ENCODE measurements at regions not wholly inside any gene's neighbourhood (a gene's known extent, or its start where the extent isn't known, plus 50 kb on each side); places are given as distances from the start of the nearest gene placed in this dataset.
A peak's percentile ranks its signal among the peaks of the same experiment; 100 is the strongest.

DNA sequence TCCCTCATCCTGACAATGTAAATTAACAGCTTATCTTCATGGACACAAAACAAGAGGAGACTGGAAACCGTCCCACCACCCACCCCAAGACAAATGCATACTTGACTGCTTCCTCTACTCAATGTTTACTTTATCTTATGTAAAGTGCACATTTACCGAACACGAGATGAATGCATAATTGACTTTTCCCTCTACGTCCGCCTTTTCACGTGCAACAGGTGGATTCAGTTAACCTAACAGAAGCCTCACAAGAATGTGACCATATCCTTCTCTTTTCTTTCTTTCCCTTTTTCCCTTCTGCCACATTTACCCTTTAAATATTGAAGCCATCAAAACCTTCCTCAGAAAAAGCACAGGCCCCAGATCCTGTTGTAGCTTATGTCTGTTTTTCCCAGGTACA is 468.0 kb downstream of the UQCRFS1 start:
- no peak overlapping the region for H3K4me3 Mint-ChIP-seq
- H3K4me1 Mint-ChIP-seq, result peaks cover 11% of the 10 kb centered on the region
- DNase-seq (ENCODE audit: low read depth, low spot score), result no peak
- H3K27me3 Mint-ChIP-seq (ENCODE audit: low read depth), result no peaks in the 10 kb centered on the region
- H3K36me3 Mint-ChIP-seq (ENCODE audit: low read depth), result no peaks in the 10 kb centered on the region
- no peaks in the 10 kb centered on the region for H3K9me3 Mint-ChIP-seq
- TF ChIP-seq, protein P1, sequence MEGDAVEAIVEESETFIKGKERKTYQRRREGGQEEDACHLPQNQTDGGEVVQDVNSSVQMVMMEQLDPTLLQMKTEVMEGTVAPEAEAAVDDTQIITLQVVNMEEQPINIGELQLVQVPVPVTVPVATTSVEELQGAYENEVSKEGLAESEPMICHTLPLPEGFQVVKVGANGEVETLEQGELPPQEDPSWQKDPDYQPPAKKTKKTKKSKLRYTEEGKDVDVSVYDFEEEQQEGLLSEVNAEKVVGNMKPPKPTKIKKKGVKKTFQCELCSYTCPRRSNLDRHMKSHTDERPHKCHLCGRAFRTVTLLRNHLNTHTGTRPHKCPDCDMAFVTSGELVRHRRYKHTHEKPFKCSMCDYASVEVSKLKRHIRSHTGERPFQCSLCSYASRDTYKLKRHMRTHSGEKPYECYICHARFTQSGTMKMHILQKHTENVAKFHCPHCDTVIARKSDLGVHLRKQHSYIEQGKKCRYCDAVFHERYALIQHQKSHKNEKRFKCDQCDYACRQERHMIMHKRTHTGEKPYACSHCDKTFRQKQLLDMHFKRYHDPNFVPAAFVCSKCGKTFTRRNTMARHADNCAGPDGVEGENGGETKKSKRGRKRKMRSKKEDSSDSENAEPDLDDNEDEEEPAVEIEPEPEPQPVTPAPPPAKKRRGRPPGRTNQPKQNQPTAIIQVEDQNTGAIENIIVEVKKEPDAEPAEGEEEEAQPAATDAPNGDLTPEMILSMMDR (conservative IDR thresholded peaks at IDR 0.05), result no peak
- H3K27ac Mint-ChIP-seq (ENCODE audit: unreplicated experiment), result no peak overlapping the region

GRCh38 chr19:28744014-28744413 is 468.9 kb downstream of the UQCRFS1 start:
- Mint-ChIP-seq H3K36me3 (ENCODE audit: low read depth) (no peaks in the 10 kb centered on the region), H3K27ac (ENCODE audit: unreplicated experiment) (no peak overlapping the region), H3K4me3 (no peak overlapping the region), H3K4me1 (peaks cover 11% of the 10 kb centered on the region), H3K27me3 (ENCODE audit: low read depth) (no peaks in the 10 kb centered on the region), H3K9me3 (no peaks in the 10 kb centered on the region)
- no peak for DNase-seq (ENCODE audit: low read depth, low spot score)
- TF ChIP-seq, protein P1 (conservative IDR thresholded peaks at IDR 0.05), result no peak

GRCh38 chr19:28737021-28737895 is 475.7 kb downstream of the UQCRFS1 start:
- TF ChIP-seq, protein P1 (conservative IDR thresholded peaks at IDR 0.05), result peak; percentile 82
- Mint-ChIP-seq H3K27me3 (ENCODE audit: low read depth) (no peaks in the 10 kb centered on the region), H3K9me3 (peaks cover 5% of the 10 kb centered on the region), H3K4me1 (peaks cover 12% of the 10 kb centered on the region), H3K4me3 (no peak overlapping the region), H3K27ac (ENCODE audit: unreplicated experiment) (peak overlapping the region; percentile 45), H3K36me3 (ENCODE audit: low read depth) (no peaks in the 10 kb centered on the region)
- no peak for DNase-seq (ENCODE audit: low read depth, low spot score)

GRCh38 chr19:28736528-28736927 is 476.4 kb downstream of the UQCRFS1 start:
- no peak overlapping the region for H3K4me3 Mint-ChIP-seq
- H3K27ac Mint-ChIP-seq (ENCODE audit: unreplicated experiment), result peak overlapping the region; percentile 45
- no peaks in the 10 kb centered on the region for H3K36me3 Mint-ChIP-seq (ENCODE audit: low read depth)
- DNase-seq (ENCODE audit: low read depth, low spot score), result no peak
- no peaks in the 10 kb centered on the region for H3K27me3 Mint-ChIP-seq (ENCODE audit: low read depth)
- TF ChIP-seq, protein P1 (conservative IDR thresholded peaks at IDR 0.05), result no peak
- H3K4me1 Mint-ChIP-seq, result peaks cover 12% of the 10 kb centered on the region
- H3K9me3 Mint-ChIP-seq, result peaks cover 5% of the 10 kb centered on the region

DNA sequence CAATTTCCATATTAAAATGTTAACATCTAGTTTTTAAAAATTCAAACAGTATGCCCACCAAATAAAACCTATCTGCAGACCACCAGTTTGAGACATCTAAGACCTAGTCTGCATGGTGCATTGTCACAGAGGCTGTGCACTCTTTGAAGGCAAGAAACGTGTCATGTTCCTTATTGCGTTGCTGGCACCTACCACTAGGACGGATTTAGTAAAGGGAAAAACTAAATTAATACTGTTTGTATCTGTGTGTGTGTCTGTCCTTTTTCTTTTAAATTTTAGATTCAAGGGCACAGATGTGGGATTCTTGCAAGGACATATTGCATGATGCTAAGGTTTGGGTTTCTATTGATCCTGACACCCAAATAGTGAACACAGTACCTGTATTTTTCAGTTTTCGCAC is 481.4 kb downstream of the UQCRFS1 start:
- no peak overlapping the region for H3K4me3 Mint-ChIP-seq
- H3K4me1 Mint-ChIP-seq, result peaks cover 3% of the 10 kb centered on the region
- no peak overlapping the region for H3K27ac Mint-ChIP-seq (ENCODE audit: unreplicated experiment)
- DNase-seq (ENCODE audit: low read depth, low spot score), result no peak
- H3K27me3 Mint-ChIP-seq (ENCODE audit: low read depth), result peaks cover 2% of the 10 kb centered on the region
- H3K9me3 Mint-ChIP-seq, result peaks cover 5% of the 10 kb centered on the region
- no peaks in the 10 kb centered on the region for H3K36me3 Mint-ChIP-seq (ENCODE audit: low read depth)
- TF ChIP-seq, protein P1 (conservative IDR thresholded peaks at IDR 0.05), result no peak
